ACC112 (cell line): ENCODE measurements at regions not wholly inside any gene's neighbourhood (a gene's known extent, or its start where the extent isn't known, plus 50 kb on each side); places are given as distances from the start of the nearest gene placed in this dataset.
"Not testable (repeated sequence)": the region's sequence is repeated elsewhere in the genome, so short reads cannot be mapped to it uniquely, and the experiment has no call there.

Experiments
- H2AFZ ChIP-seq: fragments of 200-600 bp; sonication (generic); one replicate; pipeline ENCODE4 v1.6.0; 2017; ENCODE audit warnings: antibody characterized with exemption, low read length; ENCODE audit not compliant: unreplicated experiment
- H3K27ac ChIP-seq: fragments of 200-600 bp; sonication (generic); 2 replicates; pipeline ENCODE4 v1.5.1; 2014; ENCODE audit warnings: low read depth, mild to moderate bottlenecking, antibody characterized with exemption, low read length, moderate library complexity
- H3K27me3 ChIP-seq: fragments of 200-600 bp; sonication (generic); 2 replicates; pipeline ENCODE4 v1.6.1; 2014; ENCODE audit warnings: mild to moderate bottlenecking, antibody characterized with exemption, low read length, moderate library complexity, mixed read lengths; ENCODE audit not compliant: insufficient read depth
- H3K36me3 ChIP-seq: fragments of 200-600 bp; sonication (generic); 2 replicates; pipeline ENCODE4 v1.6.1; 2016; ENCODE audit warnings: mild to moderate bottlenecking, antibody characterized with exemption, low read length, moderate library complexity, mixed read lengths; ENCODE audit not compliant: insufficient read depth
- H3K4me1 ChIP-seq: fragments of 200-600 bp; sonication (generic); one replicate; pipeline ENCODE4 v1.6.1; 2016; ENCODE audit warnings: low read length, mixed read lengths; ENCODE audit not compliant: insufficient read depth, unreplicated experiment, control insufficient read depth
- H3K4me3 ChIP-seq: fragments of 200-600 bp; sonication (generic); 2 replicates; pipeline ENCODE4 v1.5.1; 2014; ENCODE audit warnings: mild to moderate bottlenecking, low read depth, low read length
- H3K79me2 ChIP-seq: fragments of 200-600 bp; sonication (generic); one replicate; pipeline ENCODE4 v1.6.0; 2016; ENCODE audit warnings: low read length; ENCODE audit not compliant: control insufficient read depth, unreplicated experiment, insufficient read depth

DNA sequence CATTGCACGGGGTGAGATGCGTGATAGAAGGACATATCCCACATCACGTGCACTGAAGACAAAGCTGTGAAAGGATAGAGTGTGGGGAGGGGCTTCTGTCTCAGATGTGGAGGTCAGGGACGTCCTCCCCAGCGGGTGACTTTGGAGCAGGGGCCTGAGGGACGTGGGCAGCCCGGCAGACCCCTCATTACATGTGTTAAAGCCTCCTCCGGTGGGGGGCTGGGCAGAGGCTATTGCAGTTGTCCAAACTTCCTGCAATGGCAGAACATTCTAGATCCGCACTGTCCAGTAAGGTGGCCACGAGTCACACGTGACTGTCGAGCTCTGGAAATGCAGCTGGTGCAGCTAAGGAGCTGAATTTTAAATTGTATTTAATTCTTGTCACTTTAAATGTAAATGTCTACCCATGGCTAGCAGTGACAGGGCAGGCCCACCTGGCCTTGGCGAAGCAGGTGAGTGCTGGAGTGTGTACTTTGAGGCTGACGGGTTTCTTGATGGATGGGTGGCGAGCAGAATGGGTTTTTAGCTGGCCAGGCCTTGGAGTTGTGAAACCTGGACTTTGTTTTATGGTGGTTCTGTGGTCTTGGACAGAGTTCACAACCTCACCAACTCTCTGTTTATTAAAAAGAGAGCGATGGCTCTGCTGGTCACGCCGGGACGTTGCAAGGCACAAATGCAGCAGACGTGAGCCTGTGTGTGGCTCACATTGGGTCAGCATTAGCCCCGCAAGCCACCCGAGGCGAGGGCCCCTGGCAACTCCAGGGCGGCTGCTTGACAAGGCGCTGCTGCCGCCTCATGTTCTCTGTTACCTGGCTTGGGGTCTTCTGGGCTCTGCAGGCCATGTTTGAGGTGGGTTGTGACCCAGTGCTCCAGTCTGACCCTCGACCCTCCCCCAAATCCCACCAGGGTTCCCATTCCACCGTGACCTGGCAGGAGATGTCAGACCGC, 177.6 kb downstream of the NPIPB11 start:
- not testable (repeated sequence) for H3K4me3 ChIP-seq, H3K4me1 ChIP-seq, H3K36me3 ChIP-seq, H2AFZ ChIP-seq, H3K27me3 ChIP-seq, H3K79me2 ChIP-seq, H3K27ac ChIP-seq

DNA sequence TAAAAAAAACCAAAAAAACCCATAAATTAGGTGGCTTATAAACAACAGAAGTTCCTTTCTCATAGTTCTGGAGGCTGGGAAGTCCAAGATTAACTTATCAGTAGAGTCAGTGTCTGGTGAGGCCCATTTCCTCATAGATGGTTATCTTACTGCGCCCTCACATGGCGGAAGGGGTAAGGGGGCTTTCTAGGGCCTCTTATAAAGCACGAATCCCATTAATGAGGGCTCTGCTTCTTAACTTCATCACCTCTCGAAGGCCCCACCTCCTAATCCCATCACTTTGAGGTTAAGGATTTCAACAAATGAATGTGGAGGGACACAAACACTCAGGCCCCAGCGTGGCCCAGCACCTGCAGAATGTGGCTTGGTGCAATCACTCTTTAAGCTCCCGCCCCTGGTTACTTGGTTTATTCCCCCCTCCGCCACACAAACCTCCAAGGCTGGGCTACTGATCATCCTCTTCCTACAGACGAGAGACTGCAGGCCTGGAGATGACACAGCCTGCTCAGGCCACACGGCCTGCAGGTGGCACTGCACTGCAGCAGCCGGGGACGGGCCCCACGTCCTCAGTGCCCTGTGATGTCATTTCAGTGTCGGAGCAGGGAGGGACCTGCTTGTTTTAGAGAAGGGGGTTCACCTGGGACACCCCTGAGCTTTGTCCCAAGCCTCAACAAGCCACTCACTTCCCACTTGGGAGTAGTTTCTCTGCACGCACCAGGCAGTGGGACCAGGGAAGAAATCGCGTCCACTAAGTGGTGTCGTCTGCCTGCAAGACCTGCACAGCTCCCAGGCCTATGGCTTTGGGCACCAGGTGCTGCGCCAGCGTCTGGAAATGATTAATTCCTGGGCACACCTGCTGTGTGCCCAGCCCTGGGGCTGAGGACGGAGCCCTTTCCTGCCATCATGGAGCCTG, 178.5 kb downstream of the NPIPB11 start:
- H3K36me3 ChIP-seq, H3K27ac ChIP-seq, H3K79me2 ChIP-seq, H3K27me3 ChIP-seq, H3K4me3 ChIP-seq, H3K4me1 ChIP-seq, H2AFZ ChIP-seq: not testable (repeated sequence)

DNA sequence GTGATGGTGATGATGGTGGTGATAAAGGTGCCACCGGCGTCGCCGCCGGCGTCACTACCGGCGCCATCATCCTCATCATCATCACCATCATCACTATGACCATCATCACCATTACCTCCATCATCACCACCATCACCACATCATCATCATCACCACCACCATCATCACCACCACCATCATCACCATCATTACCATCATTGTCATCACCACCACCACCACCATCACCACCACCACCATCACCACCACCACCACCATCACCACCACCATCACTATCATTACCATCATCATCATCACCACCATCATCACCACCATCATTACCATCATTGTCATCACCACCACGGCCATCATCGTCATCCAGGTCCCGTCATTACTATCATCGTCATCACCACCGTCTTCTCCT, 179.7 kb downstream of the NPIPB11 start:
- Histone ChIP-seq H3K36me3 (no peaks in the 10 kb centered on the region), H3K27ac (no peak overlapping the region), H3K4me3 (no peak overlapping the region), H3K79me2 (no peaks in the 10 kb centered on the region), H2AFZ (no peak overlapping the region), H3K4me1 (no peaks in the 10 kb centered on the region), H3K27me3 (no peaks in the 10 kb centered on the region)

DNA sequence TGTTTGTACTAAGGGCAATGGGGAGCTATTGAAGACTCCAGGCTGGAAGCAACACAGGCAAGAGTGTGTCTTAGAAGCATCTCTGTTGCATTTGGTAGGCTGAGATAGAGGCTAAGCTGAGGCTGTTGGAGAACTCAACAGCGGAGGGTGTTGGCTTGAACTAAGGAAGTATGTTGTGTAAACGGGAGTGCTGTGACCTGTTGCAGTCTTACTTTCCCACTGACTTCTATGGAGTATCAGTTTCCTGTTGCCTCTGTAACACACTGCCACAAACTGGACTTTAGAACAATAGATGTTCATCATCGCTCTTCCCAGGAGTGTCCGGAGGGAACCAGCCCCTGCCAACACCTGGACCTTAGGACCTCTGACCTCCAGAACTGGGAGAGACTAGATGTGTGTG, 181.8 kb downstream of the NPIPB11 start:
- not testable (repeated sequence) for H3K4me1 ChIP-seq, H3K4me3 ChIP-seq, H3K27ac ChIP-seq, H3K27me3 ChIP-seq, H3K79me2 ChIP-seq, H3K36me3 ChIP-seq, H2AFZ ChIP-seq

DNA sequence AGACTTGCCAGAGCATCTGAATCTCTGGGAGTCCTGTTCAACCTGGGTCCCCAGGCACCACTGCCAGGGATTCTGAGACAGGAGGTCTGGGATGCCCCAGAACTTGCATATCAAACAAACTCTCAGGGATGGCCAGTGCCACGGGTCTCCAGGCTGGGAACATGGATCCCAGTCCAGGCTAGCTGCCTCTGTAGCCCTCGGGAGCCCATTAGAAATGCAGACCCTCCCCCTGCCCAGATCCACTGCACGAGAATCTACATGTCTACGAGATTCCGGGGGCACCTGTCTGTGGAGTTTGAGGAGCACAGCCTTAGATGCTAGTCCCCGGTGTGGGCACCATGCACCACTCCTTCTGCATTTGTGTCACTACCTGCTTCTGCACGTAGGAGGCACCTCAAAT, 183.9 kb downstream of the NPIPB11 start:
- not testable (repeated sequence) for H3K4me3 ChIP-seq, H2AFZ ChIP-seq, H3K27ac ChIP-seq, H3K36me3 ChIP-seq, H3K27me3 ChIP-seq, H3K79me2 ChIP-seq
- peaks cover 18% of the 10 kb centered on the region for H3K4me1 ChIP-seq

DNA sequence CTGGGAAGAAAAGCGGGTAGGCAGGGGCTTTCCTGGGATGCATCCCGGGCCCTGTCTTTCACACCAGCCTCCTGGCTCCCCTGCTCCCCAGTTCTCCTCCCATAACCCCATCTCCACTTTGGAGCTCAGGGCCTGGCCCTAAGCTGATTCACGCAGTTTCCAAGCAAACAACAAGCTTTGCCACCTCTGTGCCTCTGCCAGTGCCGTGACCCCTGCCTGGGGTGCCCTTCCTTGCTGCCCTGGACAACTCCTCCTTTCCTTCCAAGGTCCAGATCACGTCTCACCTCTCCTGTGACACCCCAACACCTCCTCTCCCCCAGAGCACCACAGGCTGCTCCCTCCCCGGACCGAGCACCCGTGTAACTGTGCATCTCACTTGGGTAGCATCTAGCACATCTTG, 184.5 kb downstream of the NPIPB11 start:
- peaks cover 18% of the 10 kb centered on the region for H3K4me1 ChIP-seq
- not testable (repeated sequence) for H3K36me3 ChIP-seq, H3K27me3 ChIP-seq, H2AFZ ChIP-seq, H3K79me2 ChIP-seq, H3K4me3 ChIP-seq
- H3K27ac ChIP-seq, result peak overlapping the region; percentile 63; the same call in 1 of the 2 replicates

DNA sequence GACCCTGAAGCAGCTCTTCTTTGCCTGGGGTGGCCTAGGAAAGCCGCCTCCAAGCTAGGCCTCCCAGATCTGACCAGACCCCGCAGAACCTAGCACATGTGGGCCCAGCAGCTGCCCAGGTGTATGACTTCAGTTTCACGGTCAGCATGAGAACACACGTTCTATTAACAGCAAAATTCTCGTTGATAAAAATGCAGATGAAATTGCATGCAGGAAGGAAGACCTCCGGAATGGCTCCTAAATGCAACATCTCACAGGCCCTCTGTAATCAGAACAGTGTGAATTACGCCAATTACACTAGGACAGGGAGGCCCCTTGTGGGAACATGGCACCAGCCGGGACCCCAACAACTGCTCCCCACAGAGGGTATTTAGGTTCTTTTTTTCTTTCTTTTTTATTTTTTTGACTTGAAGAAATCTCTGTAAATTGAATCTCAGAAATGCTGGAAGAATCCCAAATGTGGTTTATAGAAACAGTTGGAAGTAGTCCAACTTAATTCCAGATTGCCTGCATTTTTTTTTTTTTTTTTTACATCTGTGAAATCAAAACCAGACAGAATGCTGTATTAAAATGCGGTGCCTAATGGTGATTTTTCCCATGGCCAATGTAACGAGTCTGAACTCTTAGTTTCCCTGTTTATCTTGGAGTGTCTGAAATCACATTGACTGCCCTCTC, 185.1 kb downstream of the NPIPB11 start:
- peak overlapping the region; percentile 63 for H3K27ac ChIP-seq
- not testable (repeated sequence) for H3K36me3 ChIP-seq, H3K79me2 ChIP-seq, H2AFZ ChIP-seq, H3K27me3 ChIP-seq
- peaks cover 18% of the 10 kb centered on the region for H3K4me1 ChIP-seq
- peak overlapping the region; percentile 39 for H3K4me3 ChIP-seq

DNA sequence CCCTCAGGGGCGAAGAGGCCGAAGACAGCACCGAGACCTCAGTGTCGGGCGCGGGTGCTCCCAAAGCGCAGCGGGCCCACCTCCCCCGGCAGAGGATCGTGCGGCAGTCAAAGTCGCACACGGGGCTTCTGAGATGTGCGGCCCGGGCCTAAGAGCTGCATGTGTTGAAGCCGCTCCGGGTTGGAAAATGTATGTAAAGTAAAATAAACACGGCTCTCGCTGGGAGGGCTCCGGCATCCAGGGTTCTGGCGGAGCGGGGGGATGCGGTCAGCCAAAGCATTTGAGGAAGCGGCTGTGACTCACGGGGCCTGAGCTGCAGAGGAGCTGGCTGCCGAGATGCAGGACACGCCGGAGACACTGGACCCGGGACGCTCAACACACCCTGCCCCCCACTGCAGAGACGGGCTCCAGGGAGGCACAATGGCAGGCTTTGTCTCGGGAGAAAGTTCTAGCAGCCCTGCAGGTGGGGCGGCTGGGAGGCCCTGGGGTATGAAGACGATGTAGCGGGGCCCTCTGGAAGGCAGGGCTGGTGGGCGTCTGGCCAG, 185.8 kb downstream of the NPIPB11 start:
- Histone ChIP-seq H3K4me1 (peaks cover 18% of the 10 kb centered on the region), H3K4me3 (peak overlapping the region; percentile 77), H3K27ac (peak overlapping the region; percentile 75)
- H3K36me3 ChIP-seq, H2AFZ ChIP-seq, H3K27me3 ChIP-seq, H3K79me2 ChIP-seq: not testable (repeated sequence)

DNA sequence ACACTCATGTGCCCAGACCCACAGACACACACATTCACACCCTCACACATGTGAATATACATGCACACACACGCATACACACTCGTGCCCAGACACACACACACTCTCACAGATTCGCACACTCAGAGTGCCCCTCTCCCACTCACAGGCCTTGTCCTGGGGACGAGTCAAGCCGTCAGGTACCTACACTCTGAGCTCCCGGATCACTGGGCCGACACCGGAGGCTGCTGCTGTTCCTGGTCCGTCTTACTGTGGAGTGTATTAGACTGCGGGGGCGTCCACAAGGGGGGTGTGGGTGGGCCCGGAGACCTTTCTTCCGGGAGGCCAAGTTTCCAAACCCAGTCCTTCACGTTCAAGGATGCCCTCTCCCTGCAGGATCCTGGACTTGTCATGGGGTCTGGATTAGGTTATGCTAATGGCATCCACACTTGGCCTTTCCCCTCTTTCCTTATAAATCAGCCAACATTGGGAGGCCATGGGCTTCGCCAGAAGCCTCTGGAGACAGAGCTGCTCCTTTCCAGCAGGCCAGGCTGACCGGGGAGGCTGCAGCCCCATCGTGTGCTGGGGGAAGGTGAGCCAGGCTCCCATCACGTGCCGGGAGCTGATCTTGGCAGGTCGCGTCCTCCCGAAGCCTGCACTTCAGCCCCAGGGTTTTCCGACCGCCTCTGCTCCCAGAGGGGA, 186.4 kb downstream of the NPIPB11 start:
- not testable (repeated sequence) for H3K79me2 ChIP-seq, H2AFZ ChIP-seq, H3K27me3 ChIP-seq, H3K36me3 ChIP-seq
- H3K4me1 ChIP-seq, result peaks cover 18% of the 10 kb centered on the region
- peak overlapping the region; percentile 75 for H3K27ac ChIP-seq
- H3K4me3 ChIP-seq, result peak overlapping the region; percentile 77

DNA sequence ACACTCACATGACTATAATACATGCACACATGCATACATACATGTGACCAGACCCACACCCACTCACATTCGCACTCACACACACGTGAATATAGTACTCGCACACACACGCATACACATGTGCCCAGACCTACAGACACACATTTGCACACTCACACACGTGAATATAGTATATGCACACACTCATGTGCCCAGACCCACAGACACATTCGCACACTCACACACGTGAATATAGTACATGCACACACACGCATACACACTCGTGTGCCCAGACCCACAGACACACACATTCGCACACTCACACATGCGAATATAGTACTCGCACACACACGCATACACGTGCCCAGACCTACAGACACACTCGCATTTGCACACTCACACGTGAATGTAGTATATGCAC, 186.9 kb downstream of the NPIPB11 start:
- not testable (repeated sequence) for H2AFZ ChIP-seq, H3K79me2 ChIP-seq, H3K36me3 ChIP-seq, H3K27ac ChIP-seq, H3K27me3 ChIP-seq
- Histone ChIP-seq H3K4me1 (peaks cover 18% of the 10 kb centered on the region), H3K4me3 (peak overlapping the region; percentile 77)
